ENCODE measurements at regions not wholly inside any gene's neighbourhood (a gene's known extent, or its start where the extent isn't known, plus 50 kb on each side); places are given as distances from the start of the nearest gene placed in this dataset.
"Not testable (repeated sequence)": the region's sequence is repeated elsewhere in the genome, so short reads cannot be mapped to it uniquely, and the experiment has no call there.

- no peak for DNase-seq (ENCODE audit: extremely low read depth, low read depth, low spot score)
Observed at GRCh38 chr15:35211240-35211902, 126.3 kb upstream of the NANOGP8 start.

- no peak for DNase-seq (ENCODE audit: extremely low read depth, low read depth, low spot score)
Observed at GRCh38 chr15:35210370-35210769, 125.3 kb upstream of the NANOGP8 start.

GRCh38 chr15:35209838-35210237 is 124.7 kb upstream of the NANOGP8 start:
- no peak for DNase-seq (ENCODE audit: extremely low read depth, low read depth, low spot score)

GRCh38 chr15:35208353-35208752 is 123.3 kb upstream of the NANOGP8 start:
- DNase-seq (ENCODE audit: extremely low read depth, low read depth, low spot score), result no peak

- DNase-seq (ENCODE audit: extremely low read depth, low read depth, low spot score), result no peak
Observed at GRCh38 chr15:35206060-35206675, 121.1 kb upstream of the NANOGP8 start.

GRCh38 chr15:35198197-35198596 is 113.1 kb upstream of the NANOGP8 start:
- DNase-seq (ENCODE audit: extremely low read depth, low read depth, low spot score), result no peak

- DNase-seq (ENCODE audit: extremely low read depth, low read depth, low spot score), result no peak
Observed at GRCh38 chr15:35197754-35198153, 112.7 kb upstream of the NANOGP8 start.

GRCh38 chr15:35197306-35197705 is 112.2 kb upstream of the NANOGP8 start:
- DNase-seq (ENCODE audit: extremely low read depth, low read depth, low spot score), result no peak

GRCh38 chr15:35196273-35196672 is 111.2 kb upstream of the NANOGP8 start:
- DNase-seq (ENCODE audit: extremely low read depth, low read depth, low spot score), result no peak

GRCh38 chr15:35195649-35196048 is 110.6 kb upstream of the NANOGP8 start:
- DNase-seq (ENCODE audit: extremely low read depth, low read depth, low spot score), result no peak

- no peak for DNase-seq (ENCODE audit: extremely low read depth, low read depth, low spot score)
Observed at GRCh38 chr15:35195031-35195430, 109.9 kb upstream of the NANOGP8 start.

GRCh38 chr15:35194296-35194695 is 109.2 kb upstream of the NANOGP8 start:
- DNase-seq (ENCODE audit: extremely low read depth, low read depth, low spot score), result no peak

GRCh38 chr15:35191783-35192182 is 106.7 kb upstream of the NANOGP8 start:
- no peak for DNase-seq (ENCODE audit: extremely low read depth, low read depth, low spot score)

GRCh38 chr15:35186346-35186745 is 101.3 kb upstream of the NANOGP8 start:
- no peak for DNase-seq (ENCODE audit: extremely low read depth, low read depth, low spot score)

- no peak for DNase-seq (ENCODE audit: extremely low read depth, low read depth, low spot score)
Observed at GRCh38 chr15:35184646-35185045, 99.6 kb upstream of the NANOGP8 start.

- DNase-seq (ENCODE audit: extremely low read depth, low read depth, low spot score), result no peak
Observed at GRCh38 chr15:35182841-35183479, 97.9 kb upstream of the NANOGP8 start.

GRCh38 chr15:35181538-35181937 is 96.4 kb upstream of the NANOGP8 start:
- no peak for DNase-seq (ENCODE audit: extremely low read depth, low read depth, low spot score)

- DNase-seq (ENCODE audit: extremely low read depth, low read depth, low spot score), result no peak
Observed at GRCh38 chr15:35179739-35180138, 94.6 kb upstream of the NANOGP8 start.

- DNase-seq (ENCODE audit: extremely low read depth, low read depth, low spot score), result not testable (repeated sequence)
Observed at GRCh38 chr15:35178186-35178585, 93.1 kb upstream of the NANOGP8 start.

- DNase-seq (ENCODE audit: extremely low read depth, low read depth, low spot score), result no peak
Observed at GRCh38 chr15:35174948-35175347, 89.9 kb upstream of the NANOGP8 start.

- no peak for DNase-seq (ENCODE audit: extremely low read depth, low read depth, low spot score)
Observed at GRCh38 chr15:35173444-35174118, 88.5 kb upstream of the NANOGP8 start.

- DNase-seq (ENCODE audit: extremely low read depth, low read depth, low spot score), result no peak
Observed at GRCh38 chr15:35170207-35170606, 85.1 kb upstream of the NANOGP8 start.

Measured in glomerular endothelial cell (primary cell).